ENCODE measurements at regions not wholly inside any gene's neighbourhood (a gene's known extent, or its start where the extent isn't known, plus 50 kb on each side); places are given as distances from the start of the nearest gene placed in this dataset.

GRCh38 chr10:130240409-130240808, 104.2 kb downstream of the GLRX3 start:
- WGBS, 3 donors, result 94 to 96% (median 96%) methylated on average over 2 of the region's 2 CpGs
- Histone ChIP-seq H3K36me3 (no peaks in the 10 kb centered on the region), H3K9me3 (no peaks in the 10 kb centered on the region), H3K4me1 (ENCODE audit: insufficient read depth) (no peaks in the 10 kb centered on the region), H3K27me3 (no peaks in the 10 kb centered on the region), H3K4me3 (no peak overlapping the region), H3K27ac (no peak overlapping the region)
- TF ChIP-seq EP300 (IDR thresholded peaks at IDR 0.05), result no peak
- TF ChIP-seq POLR2A (IDR thresholded peaks at IDR 0.05), result no peak
- TF ChIP-seq, protein P1, sequence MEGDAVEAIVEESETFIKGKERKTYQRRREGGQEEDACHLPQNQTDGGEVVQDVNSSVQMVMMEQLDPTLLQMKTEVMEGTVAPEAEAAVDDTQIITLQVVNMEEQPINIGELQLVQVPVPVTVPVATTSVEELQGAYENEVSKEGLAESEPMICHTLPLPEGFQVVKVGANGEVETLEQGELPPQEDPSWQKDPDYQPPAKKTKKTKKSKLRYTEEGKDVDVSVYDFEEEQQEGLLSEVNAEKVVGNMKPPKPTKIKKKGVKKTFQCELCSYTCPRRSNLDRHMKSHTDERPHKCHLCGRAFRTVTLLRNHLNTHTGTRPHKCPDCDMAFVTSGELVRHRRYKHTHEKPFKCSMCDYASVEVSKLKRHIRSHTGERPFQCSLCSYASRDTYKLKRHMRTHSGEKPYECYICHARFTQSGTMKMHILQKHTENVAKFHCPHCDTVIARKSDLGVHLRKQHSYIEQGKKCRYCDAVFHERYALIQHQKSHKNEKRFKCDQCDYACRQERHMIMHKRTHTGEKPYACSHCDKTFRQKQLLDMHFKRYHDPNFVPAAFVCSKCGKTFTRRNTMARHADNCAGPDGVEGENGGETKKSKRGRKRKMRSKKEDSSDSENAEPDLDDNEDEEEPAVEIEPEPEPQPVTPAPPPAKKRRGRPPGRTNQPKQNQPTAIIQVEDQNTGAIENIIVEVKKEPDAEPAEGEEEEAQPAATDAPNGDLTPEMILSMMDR (IDR thresholded peaks at IDR 0.05), result no peak
- DNase-seq, result no peak
- intact Hi-C loops (cut with DNase I), result no loop called here

DNA sequence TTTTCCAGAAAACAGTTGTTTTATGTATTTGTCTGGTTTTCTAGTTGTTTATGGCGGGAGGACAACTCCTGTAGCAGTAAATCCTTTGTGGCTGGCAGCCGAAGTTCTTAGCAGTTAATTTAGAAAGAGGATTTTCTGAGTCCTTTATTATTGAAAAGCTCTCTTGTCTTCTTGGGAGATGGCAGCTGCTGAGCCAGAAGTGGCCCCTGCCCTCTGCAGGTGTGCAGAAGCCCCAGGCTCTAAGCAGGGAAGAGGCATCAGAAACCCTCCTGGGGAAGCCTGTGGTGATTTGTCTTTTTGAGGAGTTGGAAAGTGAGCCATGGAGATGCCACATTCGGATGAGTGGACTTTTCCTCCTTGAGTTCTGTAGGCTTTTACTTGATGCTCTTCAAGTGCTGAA, 106.3 kb downstream of the GLRX3 start:
- no peak for DNase-seq

GRCh38 chr10:130243015-130243414, 106.8 kb downstream of the GLRX3 start:
- TF ChIP-seq EP300 (IDR thresholded peaks at IDR 0.05) (no peak), POLR2A (IDR thresholded peaks at IDR 0.05) (no peak)
- TF ChIP-seq, protein P1 (IDR thresholded peaks at IDR 0.05), result no peak
- WGBS, 3 donors, result 50 to 88% (median 84%) methylated on average over 3 of the region's 3 CpGs
- no peak overlapping the region for H3K27ac ChIP-seq
- no peaks in the 10 kb centered on the region for H3K4me1 ChIP-seq (ENCODE audit: insufficient read depth)
- no peak overlapping the region for H3K4me3 ChIP-seq
- no peaks in the 10 kb centered on the region for H3K9me3 ChIP-seq
- H3K27me3 ChIP-seq, result no peaks in the 10 kb centered on the region
- intact Hi-C loops (cut with DNase I), result no loop called here
- DNase-seq, result no peak
- no peaks in the 10 kb centered on the region for H3K36me3 ChIP-seq

More for the DNA sequence above, 106.3 kb downstream of the GLRX3 start:
- H3K4me3 ChIP-seq, result no peak overlapping the region
- no peaks in the 10 kb centered on the region for H3K4me1 ChIP-seq (ENCODE audit: insufficient read depth)
- no peaks in the 10 kb centered on the region for H3K9me3 ChIP-seq
- no peaks in the 10 kb centered on the region for H3K27me3 ChIP-seq
- intact Hi-C loops (cut with DNase I), result no loop called here
- WGBS, 3 donors, result 5 to 8% (median 6%) methylated on average over 3 of the region's 3 CpGs
- TF ChIP-seq, protein P1 (IDR thresholded peaks at IDR 0.05), result no peak
- no peak for TF ChIP-seq EP300 (IDR thresholded peaks at IDR 0.05)
- no peak for TF ChIP-seq POLR2A (IDR thresholded peaks at IDR 0.05)
- H3K27ac ChIP-seq, result no peak overlapping the region
- H3K36me3 ChIP-seq, result no peaks in the 10 kb centered on the region

DNA sequence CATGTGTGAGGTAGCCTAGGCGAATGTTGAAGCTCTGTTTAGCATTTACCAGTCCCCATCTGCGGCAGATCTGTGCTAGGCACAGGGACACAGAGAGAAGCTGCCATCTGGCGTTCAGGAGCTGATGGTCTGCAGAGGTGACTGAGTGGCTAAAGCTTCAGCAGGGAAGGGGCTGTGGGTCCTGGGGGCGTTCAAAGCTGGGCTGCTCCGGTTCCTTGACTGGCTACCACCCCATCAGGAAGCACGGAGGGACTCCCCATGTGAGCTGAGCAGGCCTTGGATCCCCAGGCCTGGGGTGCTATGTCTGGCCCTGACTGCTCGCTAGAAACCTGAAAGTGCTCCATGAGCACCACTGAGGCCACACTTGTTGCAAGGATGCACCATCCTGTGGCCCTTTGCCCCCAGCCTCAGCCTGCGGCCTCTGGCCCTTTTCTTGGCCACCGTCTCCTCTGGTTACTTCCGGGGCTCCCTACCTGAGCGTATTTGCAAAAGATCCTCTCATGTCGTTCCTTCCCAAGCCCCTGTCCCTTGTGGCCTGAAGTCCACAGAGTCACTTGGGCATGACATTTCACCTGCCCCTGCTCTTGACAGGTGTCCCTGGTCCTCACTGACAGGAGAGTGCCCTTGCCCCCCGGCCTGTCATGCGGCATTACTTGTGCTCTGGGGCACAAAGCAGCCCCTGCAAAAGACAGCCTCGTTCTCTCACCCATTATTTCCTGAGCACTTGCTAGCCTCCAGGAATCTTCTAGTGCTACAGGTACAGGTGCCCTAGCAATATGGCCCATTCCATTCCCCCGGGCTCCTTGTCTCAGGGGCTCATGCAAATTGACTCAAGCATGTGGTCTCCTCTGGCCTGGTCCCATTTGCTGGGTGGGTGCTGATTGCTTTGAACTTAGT, 108.1 kb downstream of the GLRX3 start:
- intact Hi-C loops (cut with DNase I), result no loop called here
- DNase-seq, result no peak
- 84 to 90% (median 88%) methylated on average over 16 of the region's 16 CpGs for WGBS, 3 donors
- TF ChIP-seq EP300 (IDR thresholded peaks at IDR 0.05) (no peak), POLR2A (IDR thresholded peaks at IDR 0.05) (no peak)
- TF ChIP-seq, protein P1 (IDR thresholded peaks at IDR 0.05), result no peak
- no peaks in the 10 kb centered on the region for H3K27me3 ChIP-seq
- no peak overlapping the region for H3K4me3 ChIP-seq
- H3K4me1 ChIP-seq (ENCODE audit: insufficient read depth), result no peaks in the 10 kb centered on the region
- H3K36me3 ChIP-seq, result no peaks in the 10 kb centered on the region
- no peak overlapping the region for H3K27ac ChIP-seq
- no peaks in the 10 kb centered on the region for H3K9me3 ChIP-seq

Measured in ovary (tissue), 7 donors.